NOMO-1 treated with dmso at 0.1 percent for 144 hours (cell line): ENCODE measurements at regions not wholly inside any gene's neighbourhood (a gene's known extent, or its start where the extent isn't known, plus 50 kb on each side); places are given as distances from the start of the nearest gene placed in this dataset.

Source experiments
- DNase-seq: peaks from one replicate; lab custom pipeline; 2025; ENCODE audit not compliant: unreplicated experiment; lab: John Stamatoyannopoulos, UW

- no peak for DNase-seq
These were observed 288.1 kb downstream of the GADD45G start for GRCh38 chr9:89892920-89893319.

DNA sequence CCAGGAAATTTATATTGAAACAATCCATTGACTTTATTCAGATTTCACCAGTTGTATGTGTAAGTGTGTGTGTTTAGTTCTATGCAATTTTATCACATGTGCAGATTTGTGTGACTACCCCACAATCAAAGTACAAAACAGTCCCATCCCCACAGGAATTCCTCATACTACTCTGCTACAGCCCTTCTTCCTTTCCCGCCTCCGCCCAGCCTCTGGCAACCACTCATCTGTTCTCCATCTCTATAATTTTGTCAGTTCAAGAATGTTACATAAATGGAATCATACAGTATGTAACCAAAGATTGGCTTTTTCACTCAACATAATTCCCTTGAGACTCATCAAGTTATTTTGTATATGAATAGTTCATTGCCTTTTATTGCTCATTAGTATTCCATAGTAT is 289.1 kb downstream of the GADD45G start:
- DNase-seq, result no peak

DNA sequence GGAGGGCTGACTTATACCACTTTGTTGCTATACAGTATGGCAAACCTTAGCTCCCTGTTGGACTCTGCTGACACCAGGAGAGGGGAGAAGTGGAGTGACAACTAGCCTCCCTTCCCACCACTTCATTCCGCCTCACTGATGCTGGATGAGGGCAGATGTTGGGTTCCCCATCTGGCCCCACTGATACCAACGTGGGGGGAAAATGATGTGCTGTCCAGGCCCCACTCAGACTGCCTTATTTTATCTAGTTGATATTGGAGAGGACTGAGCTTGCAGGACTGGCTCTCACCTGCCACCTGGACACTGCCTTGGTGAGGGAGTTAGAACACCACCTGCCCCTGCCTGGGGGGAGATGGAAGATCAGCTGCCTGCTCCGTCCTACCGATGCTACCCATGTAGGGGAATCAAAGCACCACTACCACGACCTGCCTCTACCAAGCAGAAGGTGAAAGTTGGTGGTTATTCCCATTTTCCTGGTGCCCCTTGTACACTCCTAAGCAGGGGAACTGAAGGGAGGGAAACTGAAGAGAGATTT is 292.1 kb downstream of the GADD45G start:
- DNase-seq, result no peak

DNA sequence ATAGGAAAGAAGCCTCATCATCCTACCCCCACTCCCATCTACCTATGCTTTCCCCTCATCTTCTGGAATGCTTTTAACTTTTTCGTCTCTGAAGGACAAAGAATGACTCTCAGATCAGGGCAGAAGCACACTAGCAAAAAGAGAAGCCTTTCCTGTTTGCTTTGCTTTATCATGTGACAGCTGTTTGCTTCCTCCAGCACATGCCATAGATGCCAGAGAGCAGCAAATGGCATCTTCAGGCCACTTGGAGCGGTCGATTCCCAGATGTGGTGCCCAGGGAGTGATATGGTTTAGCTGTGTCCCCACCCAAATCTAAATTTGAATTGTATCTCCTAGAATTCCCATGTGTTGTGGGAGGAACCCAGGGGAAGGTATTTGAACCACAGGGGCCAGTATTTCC is 294.8 kb downstream of the GADD45G start:
- DNase-seq, result no peak

DNA sequence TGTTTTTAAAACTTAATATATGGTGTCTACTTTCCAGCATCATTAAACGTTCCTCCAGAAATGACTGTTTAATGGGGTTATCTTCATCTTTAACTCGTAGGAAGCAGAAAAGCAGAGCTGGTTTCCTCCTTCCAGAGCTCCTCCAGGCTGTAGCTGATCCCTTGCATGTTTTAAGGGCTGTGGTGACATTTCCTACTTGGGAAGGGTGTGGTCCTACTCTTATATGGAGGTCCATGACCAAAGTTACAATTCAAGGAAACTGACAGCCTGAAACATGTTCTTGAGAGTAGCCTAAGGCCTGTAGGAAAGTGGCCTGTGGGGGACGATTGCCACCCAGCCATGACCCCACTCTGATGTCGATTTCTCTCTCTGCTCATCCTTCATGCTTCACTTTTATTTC is 297.1 kb downstream of the GADD45G start:
- no peak for DNase-seq

- DNase-seq, result no peak
These were observed 297.8 kb downstream of the GADD45G start for GRCh38 chr9:89902450-89903140.

DNA sequence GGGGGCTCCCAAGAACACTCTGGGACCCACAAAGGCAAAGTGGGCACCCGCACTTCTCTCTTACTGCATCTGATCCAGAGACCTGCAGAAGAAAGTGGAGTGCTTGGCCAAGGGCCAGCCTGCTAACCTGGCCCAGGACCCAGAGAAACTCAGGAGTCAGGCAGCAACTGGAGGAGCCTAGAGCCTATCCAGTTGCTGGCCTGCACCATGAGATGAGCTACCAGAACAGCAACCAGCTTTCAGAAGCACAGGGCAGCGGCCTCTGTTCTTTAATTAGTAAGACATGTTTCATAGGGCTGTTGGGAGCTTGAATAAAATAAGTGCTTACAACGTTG is 298.3 kb downstream of the GADD45G start:
- no peak for DNase-seq

DNA sequence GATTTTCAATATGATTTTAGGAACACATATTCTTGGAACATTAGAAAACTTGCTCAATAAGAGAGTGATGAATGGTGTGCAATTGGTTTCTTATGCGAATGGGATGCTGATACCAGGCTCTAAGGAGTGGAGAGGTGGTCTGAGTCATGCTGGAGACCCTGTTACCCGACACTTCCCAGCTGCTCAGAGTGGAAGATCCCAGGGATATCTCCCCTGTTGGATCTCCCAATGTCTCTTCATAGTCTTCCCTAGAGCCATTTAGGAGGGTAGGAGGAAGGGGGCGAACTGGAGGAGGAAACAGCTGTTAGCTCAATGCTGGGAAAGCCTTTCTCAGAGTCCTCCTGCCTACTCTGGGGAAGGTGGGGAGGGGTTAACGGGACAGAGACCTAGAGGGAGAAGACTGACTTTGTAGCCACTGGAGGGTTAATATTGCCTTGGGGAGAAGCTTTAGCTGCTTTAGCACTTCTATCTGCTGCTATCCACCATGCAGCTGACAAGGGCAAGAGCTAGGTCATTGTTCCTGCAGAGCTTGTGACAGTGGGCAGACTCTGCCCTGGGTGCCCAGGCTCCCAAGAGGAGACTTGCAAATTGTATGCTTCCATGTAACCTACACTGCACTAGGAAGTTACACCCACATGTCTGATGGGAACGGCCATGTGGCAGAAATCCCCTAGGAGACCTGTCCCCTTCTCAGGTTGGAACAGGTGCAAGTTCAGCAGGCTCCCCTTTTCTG is 301.0 kb downstream of the GADD45G start:
- no peak for DNase-seq

DNA sequence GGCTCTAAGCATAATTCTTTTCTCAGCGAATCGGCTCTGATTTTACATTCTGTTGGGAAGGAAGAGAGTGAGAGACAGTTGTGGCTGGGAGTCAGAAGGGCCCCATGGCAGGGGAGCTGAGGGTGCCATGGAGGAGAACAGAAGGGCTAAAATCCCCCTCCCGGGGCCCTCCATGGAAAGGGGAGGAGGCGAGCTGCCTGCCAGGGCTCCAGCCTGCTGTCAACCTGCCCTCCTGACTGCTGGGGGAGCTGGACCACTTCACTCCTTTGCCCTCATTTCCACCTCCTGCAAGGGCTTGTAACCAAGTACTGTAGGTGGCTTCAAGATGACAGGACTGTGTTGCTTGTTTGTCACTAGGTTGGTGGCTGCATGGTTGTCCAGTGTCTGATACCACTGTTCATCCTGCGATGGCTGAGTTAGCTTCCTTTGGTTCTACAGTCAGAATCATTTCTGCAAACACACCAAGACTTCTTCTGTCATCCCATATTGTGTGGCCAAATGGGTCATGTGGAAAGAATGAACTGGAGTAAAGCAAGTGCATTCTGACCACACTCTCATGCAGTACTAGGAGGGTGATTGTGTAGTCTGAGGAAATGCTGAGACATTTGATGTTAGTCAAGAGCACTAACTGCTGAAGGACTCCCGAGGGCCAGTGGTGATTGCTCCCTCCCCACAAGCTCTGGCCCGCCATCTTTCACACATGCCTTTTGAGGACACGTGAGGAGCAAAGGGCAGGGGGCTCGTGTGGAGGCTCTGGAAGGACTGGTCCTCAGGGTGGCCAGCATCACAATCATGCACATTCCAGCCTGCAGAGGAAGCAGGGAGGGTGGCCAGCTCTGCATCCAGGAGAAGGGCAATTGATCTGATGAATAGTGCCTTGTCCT is 307.2 kb downstream of the GADD45G start:
- no peak for DNase-seq

GRCh38 chr9:89912605-89912953 is 307.8 kb downstream of the GADD45G start:
- DNase-seq, result no peak

DNA sequence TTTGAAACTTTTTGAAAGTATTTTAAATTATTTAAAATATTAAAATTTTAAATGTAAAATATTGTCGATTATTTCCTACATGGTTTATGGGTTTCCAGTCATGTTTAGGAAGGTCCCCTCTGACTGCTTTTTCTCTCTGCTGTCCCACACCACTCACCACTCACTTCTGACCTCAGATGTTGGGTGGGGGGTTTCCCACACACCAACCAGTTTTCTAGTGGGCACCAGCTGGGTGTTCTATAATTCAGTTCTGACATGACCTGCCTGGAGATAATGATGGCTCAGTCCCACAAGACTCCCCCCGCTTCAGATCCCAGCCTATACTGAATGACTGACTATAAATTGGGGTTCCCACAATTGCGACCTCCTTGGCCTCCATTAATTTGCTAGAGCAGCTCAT is 310.4 kb downstream of the GADD45G start:
- no peak for DNase-seq

- no peak for DNase-seq
These were observed 311.3 kb downstream of the GADD45G start for GRCh38 chr9:89916001-89916597.

DNA sequence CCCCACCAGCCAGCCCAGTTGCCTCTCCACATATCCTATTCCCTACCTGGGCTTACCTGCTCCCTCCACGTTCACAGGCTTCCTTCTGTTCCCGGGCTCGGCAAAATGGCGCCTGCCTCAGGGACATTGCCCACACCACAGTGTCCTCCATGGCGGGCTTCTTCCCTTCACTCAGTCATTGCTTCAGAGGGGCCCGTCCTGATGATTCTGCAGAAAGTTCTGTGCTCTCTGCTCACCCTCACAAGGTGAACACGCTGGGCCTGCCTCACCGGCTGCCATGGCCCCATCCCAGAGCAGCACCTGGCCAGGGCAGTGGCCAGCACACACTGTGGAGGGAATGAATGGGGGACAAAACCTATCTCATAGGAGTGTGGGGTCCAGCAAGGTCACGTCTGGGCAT is 313.0 kb downstream of the GADD45G start:
- DNase-seq, result no peak

- DNase-seq, result peak; percentile 43
These were observed 314.4 kb downstream of the GADD45G start for GRCh38 chr9:89919171-89919681.

GRCh38 chr9:89920131-89920530 is 315.3 kb downstream of the GADD45G start:
- DNase-seq, result no peak

DNA sequence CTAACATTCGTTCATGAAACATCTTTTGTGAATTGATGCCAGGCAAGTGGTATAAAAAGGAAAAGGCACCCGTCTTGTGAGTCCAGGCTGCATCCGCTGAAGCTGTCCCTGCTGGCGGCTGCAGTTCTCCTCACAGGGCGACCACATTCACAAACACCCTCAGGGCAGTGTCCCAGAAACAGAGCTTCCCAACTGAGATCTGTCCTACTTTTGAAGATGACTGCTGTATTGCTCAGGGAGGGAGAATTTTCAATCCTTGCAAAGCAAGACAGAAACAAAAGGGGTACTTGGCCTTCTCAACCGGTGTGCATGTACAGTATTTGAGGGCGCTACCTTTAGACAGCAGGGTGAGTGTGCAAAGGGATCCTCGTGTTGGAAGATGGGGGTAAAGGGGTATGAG is 316.1 kb downstream of the GADD45G start:
- no peak for DNase-seq

GRCh38 chr9:89922099-89922498 is 317.3 kb downstream of the GADD45G start:
- no peak for DNase-seq

- DNase-seq, result no peak
These were observed 318.4 kb downstream of the GADD45G start for GRCh38 chr9:89923174-89923573.

GRCh38 chr9:89923961-89924504 is 319.2 kb downstream of the GADD45G start:
- DNase-seq, result no peak

GRCh38 chr9:89924611-89925010 is 319.8 kb downstream of the GADD45G start:
- no peak for DNase-seq

DNA sequence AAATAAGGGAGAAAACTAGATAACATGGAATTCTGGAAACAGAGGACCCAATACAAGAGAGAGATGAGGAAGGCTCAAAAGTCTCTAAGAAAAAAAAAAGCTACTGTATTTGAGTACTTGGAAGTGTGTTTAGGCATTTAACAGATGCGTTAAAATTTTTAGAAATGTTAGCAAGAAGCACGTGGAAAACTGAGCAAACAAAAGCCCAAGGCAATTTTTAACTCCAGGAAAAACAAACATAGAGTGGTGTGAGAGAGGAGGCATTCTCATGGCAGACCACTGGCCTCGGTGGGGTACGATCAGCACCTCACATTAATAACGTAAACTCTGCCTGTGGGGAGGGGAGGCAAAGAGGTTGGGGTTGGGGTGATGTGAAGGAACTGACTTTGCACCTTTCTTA is 321.4 kb downstream of the GADD45G start:
- no peak for DNase-seq
